Inflammatory macrophage (primary cell): ENCODE measurements at regions not wholly inside any gene's neighbourhood (a gene's known extent, or its start where the extent isn't known, plus 50 kb on each side); places are given as distances from the start of the nearest gene placed in this dataset.

ENCODE experiments used
- DNase-seq, 2 donors: peaks; one replicate each; pipeline ENCODE4 v3.0.0-alpha.2; 2020 to 2022

GRCh38 chr10:58010073-58010702 lies 257.5 kb downstream of the IPMK start:
- DNase-seq, result no peak

- DNase-seq, result no peak
These were observed 263.7 kb downstream of the IPMK start for GRCh38 chr10:58003945-58004344.

- DNase-seq, result no peak
These were observed 266.5 kb downstream of the IPMK start for GRCh38 chr10:58001159-58001558.

GRCh38 chr10:57996536-57996935 lies 271.2 kb downstream of the IPMK start:
- no peak for DNase-seq

- no peak for DNase-seq
These were observed 274.4 kb downstream of the IPMK start for GRCh38 chr10:57993302-57993701.

- DNase-seq, result no peak
These were observed 275.2 kb downstream of the IPMK start for GRCh38 chr10:57992321-57993077.

- no peak for DNase-seq
These were observed 278.7 kb downstream of the IPMK start for GRCh38 chr10:57988964-57989363.

GRCh38 chr10:57987055-57987721 lies 280.5 kb downstream of the IPMK start:
- DNase-seq, result no peak

- no peak for DNase-seq
These were observed 281.3 kb downstream of the IPMK start for GRCh38 chr10:57986422-57986821.

GRCh38 chr10:57983281-57983791 lies 284.4 kb downstream of the IPMK start:
- no peak for DNase-seq

- no peak for DNase-seq
These were observed 285.6 kb downstream of the IPMK start for GRCh38 chr10:57982091-57982490.

GRCh38 chr10:57979956-57980355 lies 287.7 kb downstream of the IPMK start:
- no peak for DNase-seq

GRCh38 chr10:57979491-57979890 lies 288.2 kb downstream of the IPMK start:
- no peak for DNase-seq

- no peak for DNase-seq
These were observed 290.4 kb downstream of the IPMK start for GRCh38 chr10:57977262-57977661.

GRCh38 chr10:57973451-57973850 lies 294.2 kb downstream of the IPMK start:
- DNase-seq, result no peak

GRCh38 chr10:57972783-57973182 lies 294.9 kb downstream of the IPMK start:
- DNase-seq, result no peak

GRCh38 chr10:57968328-57969016 lies 299.2 kb downstream of the IPMK start:
- no peak for DNase-seq

GRCh38 chr10:57964351-57964750 lies 303.3 kb downstream of the IPMK start:
- no peak for DNase-seq

GRCh38 chr10:57963546-57963945 lies 304.1 kb downstream of the IPMK start:
- DNase-seq, result no peak

- DNase-seq, result no peak
These were observed 304.9 kb downstream of the IPMK start for GRCh38 chr10:57962839-57963238.

- no peak for DNase-seq
These were observed 306.2 kb downstream of the IPMK start for GRCh38 chr10:57961487-57961886.

GRCh38 chr10:57960406-57960805 lies 307.3 kb downstream of the IPMK start:
- DNase-seq, result no peak
